ENCODE measurements at regions not wholly inside any gene's neighbourhood (a gene's known extent, or its start where the extent isn't known, plus 50 kb on each side); places are given as distances from the start of the nearest gene placed in this dataset.
A peak's percentile ranks its signal among the peaks of the same experiment; 100 is the strongest.
"Not testable (repeated sequence)": the region's sequence is repeated elsewhere in the genome, so short reads cannot be mapped to it uniquely, and the experiment has no call there.

- no peak overlapping the region for H3K27ac Mint-ChIP-seq
Measured at GRCh38 chr14:71452987-71453386, 479.2 kb upstream of the RGS6 start.

GRCh38 chr14:71454010-71454409 is 478.2 kb upstream of the RGS6 start:
- ATAC-seq (ENCODE audit: low read depth in 2 of 2) (no peak), DNase-seq (no peak)
- no peak overlapping the region for H3K4me3 ChIP-seq (ENCODE audit: low read depth, low read length)
- Mint-ChIP-seq H3K4me3 (no peak overlapping the region), H3K9me3 (no peaks in the 10 kb centered on the region), H3K4me1 (peaks cover 2 to 15% (median 9%) of the 10 kb centered on the region in 4 donors), H3K27ac (no peak overlapping the region), H3K27me3 (no peaks in the 10 kb centered on the region), H3K36me3 (peaks cover 4% of the 10 kb centered on the region)
- no peaks in the 10 kb centered on the region for H3K27me3 ChIP-seq (ENCODE audit: control insufficient read depth, insufficient read depth, low read length)
- no peaks in the 10 kb centered on the region for H3K4me1 ChIP-seq (ENCODE audit: control insufficient read depth, insufficient read depth, low read length, poor library complexity, severe bottlenecking)
- H3K27ac ChIP-seq (ENCODE audit: insufficient read depth, low read length, poor library complexity, severe bottlenecking), result no peak overlapping the region
- H3K9me3 ChIP-seq (ENCODE audit: control insufficient read depth in 2 of 2, low read length in 2 of 2), result no peaks in the 10 kb centered on the region
- H3K36me3 ChIP-seq (ENCODE audit: control insufficient read depth, insufficient read depth, low read length), result no peaks in the 10 kb centered on the region

More at GRCh38 chr14:71452987-71453386, 479.2 kb upstream of the RGS6 start:
- Histone ChIP-seq H3K4me3 (ENCODE audit: low read depth, low read length) (no peak overlapping the region), H3K4me1 (ENCODE audit: control insufficient read depth, insufficient read depth, low read length, poor library complexity, severe bottlenecking) (no peaks in the 10 kb centered on the region), H3K27me3 (ENCODE audit: control insufficient read depth, insufficient read depth, low read length) (no peaks in the 10 kb centered on the region), H3K9me3 (ENCODE audit: control insufficient read depth in 2 of 2, low read length in 2 of 2) (no peaks in the 10 kb centered on the region), H3K36me3 (ENCODE audit: control insufficient read depth, insufficient read depth, low read length) (no peaks in the 10 kb centered on the region), H3K27ac (ENCODE audit: insufficient read depth, low read length, poor library complexity, severe bottlenecking) (no peak overlapping the region)
- Mint-ChIP-seq H3K36me3 (peaks cover 10% of the 10 kb centered on the region), H3K9me3 (no peaks in the 10 kb centered on the region), H3K4me3 (no peak overlapping the region), H3K27me3 (no peaks in the 10 kb centered on the region), H3K4me1 (peaks cover 2 to 22% (median 9%) of the 10 kb centered on the region in 4 donors)
- DNase-seq (no peak), ATAC-seq (ENCODE audit: low read depth in 2 of 2) (no peak)

- H3K27ac Mint-ChIP-seq, result peak overlapping the region in 1 of 3 donors; percentile 58
- H3K4me3 ChIP-seq (ENCODE audit: low read depth, low read length), result no peak overlapping the region
- DNase-seq (no peak), ATAC-seq (ENCODE audit: low read depth in 2 of 2) (no peak)
- peaks cover 2 to 17% (median 8%) of the 10 kb centered on the region in 4 donors for H3K4me1 Mint-ChIP-seq
- no peaks in the 10 kb centered on the region for H3K27me3 Mint-ChIP-seq
- no peak overlapping the region for H3K4me3 Mint-ChIP-seq
- peaks cover 7% of the 10 kb centered on the region for H3K36me3 Mint-ChIP-seq
- H3K27ac ChIP-seq (ENCODE audit: insufficient read depth, low read length, poor library complexity, severe bottlenecking), result no peak overlapping the region
- H3K9me3 Mint-ChIP-seq, result no peaks in the 10 kb centered on the region
- no peaks in the 10 kb centered on the region for H3K9me3 ChIP-seq (ENCODE audit: control insufficient read depth in 2 of 2, low read length in 2 of 2)
- no peaks in the 10 kb centered on the region for H3K4me1 ChIP-seq (ENCODE audit: control insufficient read depth, insufficient read depth, low read length, poor library complexity, severe bottlenecking)
- H3K27me3 ChIP-seq (ENCODE audit: control insufficient read depth, insufficient read depth, low read length), result no peaks in the 10 kb centered on the region
- no peaks in the 10 kb centered on the region for H3K36me3 ChIP-seq (ENCODE audit: control insufficient read depth, insufficient read depth, low read length)
Measured at GRCh38 chr14:71454513-71455332, 477.5 kb upstream of the RGS6 start.

GRCh38 chr14:71460091-71460490 is 472.1 kb upstream of the RGS6 start:
- Mint-ChIP-seq H3K27ac (no peak overlapping the region), H3K36me3 (peaks cover 22% of the 10 kb centered on the region), H3K4me3 (no peak overlapping the region), H3K27me3 (no peaks in the 10 kb centered on the region), H3K4me1 (peaks cover 2 to 13% (median 4%) of the 10 kb centered on the region in 4 donors), H3K9me3 (peaks cover 0 to 8% (median 0%) of the 10 kb centered on the region in 7 donors)
- DNase-seq, result no peak
- Histone ChIP-seq H3K4me1 (ENCODE audit: control insufficient read depth, insufficient read depth, low read length, poor library complexity, severe bottlenecking) (no peaks in the 10 kb centered on the region), H3K4me3 (ENCODE audit: low read depth, low read length) (no peak overlapping the region), H3K27me3 (ENCODE audit: control insufficient read depth, insufficient read depth, low read length) (no peaks in the 10 kb centered on the region), H3K27ac (ENCODE audit: insufficient read depth, low read length, poor library complexity, severe bottlenecking) (no peak overlapping the region), H3K36me3 (ENCODE audit: control insufficient read depth, insufficient read depth, low read length) (no peaks in the 10 kb centered on the region), H3K9me3 (ENCODE audit: control insufficient read depth in 2 of 2, low read length in 2 of 2) (no peaks in the 10 kb centered on the region)
- ATAC-seq (ENCODE audit: low read depth in 2 of 2), result no peak

- DNase-seq; H3K9me3 ChIP-seq (ENCODE audit: control insufficient read depth in 2 of 2, low read length in 2 of 2); H3K27ac Mint-ChIP-seq; H3K4me1 ChIP-seq (ENCODE audit: control insufficient read depth, insufficient read depth, low read length, poor library complexity, severe bottlenecking); H3K4me3 Mint-ChIP-seq; H3K27ac ChIP-seq (ENCODE audit: insufficient read depth, low read length, poor library complexity, severe bottlenecking); H3K9me3 Mint-ChIP-seq; H3K27me3 ChIP-seq (ENCODE audit: control insufficient read depth, insufficient read depth, low read length); ATAC-seq (ENCODE audit: low read depth in 2 of 2); H3K4me3 ChIP-seq (ENCODE audit: low read depth, low read length); H3K36me3 ChIP-seq (ENCODE audit: control insufficient read depth, insufficient read depth, low read length); H3K27me3 Mint-ChIP-seq: not testable (repeated sequence)
- Mint-ChIP-seq H3K4me1 (peaks cover 0 to 13% (median 3%) of the 10 kb centered on the region in 4 donors), H3K36me3 (peaks cover 27% of the 10 kb centered on the region)
Measured at GRCh38 chr14:71461617-71462016, 470.6 kb upstream of the RGS6 start.

- Histone ChIP-seq H3K4me1 (ENCODE audit: control insufficient read depth, insufficient read depth, low read length, poor library complexity, severe bottlenecking) (no peaks in the 10 kb centered on the region), H3K36me3 (ENCODE audit: control insufficient read depth, insufficient read depth, low read length) (no peaks in the 10 kb centered on the region)
- H3K36me3 Mint-ChIP-seq, result peaks cover 31% of the 10 kb centered on the region
Measured at GRCh38 chr14:71463807-71464206, 468.4 kb upstream of the RGS6 start.

GRCh38 chr14:71464840-71465239 is 467.4 kb upstream of the RGS6 start:
- Mint-ChIP-seq H3K27me3 (no peaks in the 10 kb centered on the region), H3K4me1 (peaks cover 4 to 17% (median 7%) of the 10 kb centered on the region in 4 donors), H3K9me3 (peaks cover 0 to 8% (median 4%) of the 10 kb centered on the region in 7 donors), H3K27ac (no peak overlapping the region), H3K36me3 (peaks cover 28% of the 10 kb centered on the region), H3K4me3 (no peak overlapping the region)
- H3K27ac ChIP-seq (ENCODE audit: insufficient read depth, low read length, poor library complexity, severe bottlenecking), result no peak overlapping the region
- no peaks in the 10 kb centered on the region for H3K36me3 ChIP-seq (ENCODE audit: control insufficient read depth, insufficient read depth, low read length)
- no peaks in the 10 kb centered on the region for H3K4me1 ChIP-seq (ENCODE audit: control insufficient read depth, insufficient read depth, low read length, poor library complexity, severe bottlenecking)
- H3K9me3 ChIP-seq (ENCODE audit: control insufficient read depth in 2 of 2, low read length in 2 of 2), result no peaks in the 10 kb centered on the region
- no peak for ATAC-seq (ENCODE audit: low read depth in 2 of 2)
- H3K27me3 ChIP-seq (ENCODE audit: control insufficient read depth, insufficient read depth, low read length), result no peaks in the 10 kb centered on the region
- DNase-seq, result no peak
- H3K4me3 ChIP-seq (ENCODE audit: low read depth, low read length), result no peak overlapping the region

More at GRCh38 chr14:71463807-71464206, 468.4 kb upstream of the RGS6 start:
- H3K4me1 Mint-ChIP-seq, result peaks cover 0 to 15% (median 2%) of the 10 kb centered on the region in 4 donors
- no peaks in the 10 kb centered on the region for H3K27me3 ChIP-seq (ENCODE audit: control insufficient read depth, insufficient read depth, low read length)
- ATAC-seq (ENCODE audit: low read depth in 2 of 2) (no peak), DNase-seq (no peak)
- H3K27ac ChIP-seq (ENCODE audit: insufficient read depth, low read length, poor library complexity, severe bottlenecking), result no peak overlapping the region
- H3K4me3 Mint-ChIP-seq, result no peak overlapping the region
- H3K4me3 ChIP-seq (ENCODE audit: low read depth, low read length), result no peak overlapping the region
- H3K27ac Mint-ChIP-seq, result no peak overlapping the region
- H3K27me3 Mint-ChIP-seq, result no peaks in the 10 kb centered on the region
- no peaks in the 10 kb centered on the region for H3K9me3 ChIP-seq (ENCODE audit: control insufficient read depth in 2 of 2, low read length in 2 of 2)
- peaks cover 0 to 8% (median 4%) of the 10 kb centered on the region in 7 donors for H3K9me3 Mint-ChIP-seq

GRCh38 chr14:71465316-71465715 is 466.9 kb upstream of the RGS6 start:
- Histone ChIP-seq H3K9me3 (ENCODE audit: control insufficient read depth in 2 of 2, low read length in 2 of 2) (no peaks in the 10 kb centered on the region), H3K4me3 (ENCODE audit: low read depth, low read length) (no peak overlapping the region), H3K36me3 (ENCODE audit: control insufficient read depth, insufficient read depth, low read length) (no peaks in the 10 kb centered on the region), H3K27ac (ENCODE audit: insufficient read depth, low read length, poor library complexity, severe bottlenecking) (no peak overlapping the region), H3K27me3 (ENCODE audit: control insufficient read depth, insufficient read depth, low read length) (no peaks in the 10 kb centered on the region), H3K4me1 (ENCODE audit: control insufficient read depth, insufficient read depth, low read length, poor library complexity, severe bottlenecking) (no peaks in the 10 kb centered on the region)
- no peak overlapping the region for H3K4me3 Mint-ChIP-seq
- DNase-seq, result no peak
- H3K27me3 Mint-ChIP-seq, result no peaks in the 10 kb centered on the region
- H3K27ac Mint-ChIP-seq, result no peak overlapping the region
- ATAC-seq (ENCODE audit: low read depth in 2 of 2), result no peak
- peaks cover 0 to 8% (median 4%) of the 10 kb centered on the region in 7 donors for H3K9me3 Mint-ChIP-seq
- peaks cover 23% of the 10 kb centered on the region for H3K36me3 Mint-ChIP-seq
- H3K4me1 Mint-ChIP-seq, result peaks cover 4 to 13% (median 9%) of the 10 kb centered on the region in 4 donors

Data from CD4-positive, CD25-positive, alpha-beta regulatory T cell (primary cell).